H9 (cell line): ENCODE measurements at regions not wholly inside any gene's neighbourhood (a gene's known extent, or its start where the extent isn't known, plus 50 kb on each side); places are given as distances from the start of the nearest gene placed in this dataset.

Source experiments
- DNase-seq: peaks from one replicate; pipeline ENCODE4 v3.0.0-alpha.2; 2017
- H2AFZ ChIP-seq: one replicate; pipeline ENCODE4 v1.6.1; 2013; ENCODE audit warnings: mild to moderate bottlenecking, low read length, control low read depth, moderate library complexity
- H2AK5ac ChIP-seq: 2 replicates; pipeline ENCODE4 v1.6.1; 2013; ENCODE audit warnings: low read length, control low read depth, mixed read lengths; ENCODE audit not compliant: insufficient read length
- H2BK120ac ChIP-seq: one replicate; pipeline ENCODE4 v1.6.1; 2013; ENCODE audit warnings: low read depth, mild to moderate bottlenecking, low read length, control low read depth, inconsistent platforms; ENCODE audit not compliant: poor library complexity, severe bottlenecking
- H2BK12ac ChIP-seq: 2 replicates; pipeline ENCODE4 v1.6.1; 2013; ENCODE audit warnings: low read length, control low read depth, mixed read lengths, low read depth; ENCODE audit not compliant: insufficient read length
- H2BK15ac ChIP-seq: 2 replicates; pipeline ENCODE4 v1.6.1; 2013; ENCODE audit warnings: low read depth, low read length, control low read depth
- H2BK20ac ChIP-seq: one replicate; pipeline ENCODE4 v1.6.1; 2013; ENCODE audit warnings: low read depth, mild to moderate bottlenecking, low read length, control low read depth, inconsistent platforms; ENCODE audit not compliant: poor library complexity, severe bottlenecking
- H2BK5ac ChIP-seq: 2 replicates; pipeline ENCODE4 v1.6.1; 2013; ENCODE audit warnings: low read length, control low read depth, mixed read lengths; ENCODE audit not compliant: insufficient read length
- H3K14ac ChIP-seq: 2 replicates; pipeline ENCODE4 v1.6.1; 2013; ENCODE audit warnings: low read length, control low read depth; ENCODE audit not compliant: insufficient read depth
- H3K18ac ChIP-seq: 2 replicates; pipeline ENCODE4 v1.6.1; 2013; ENCODE audit warnings: low read depth, mild to moderate bottlenecking, mixed read lengths, low read length, control low read depth; ENCODE audit not compliant: insufficient read length
- H3K23ac ChIP-seq: 2 replicates; pipeline ENCODE4 v1.6.1; 2013; ENCODE audit warnings: low read length, control low read depth, mixed read lengths, low read depth; ENCODE audit not compliant: insufficient read length
- H3K23me2 ChIP-seq: 2 replicates; pipeline ENCODE4 v1.6.1; 2013; ENCODE audit warnings: low read depth, mild to moderate bottlenecking, mixed read lengths, low read length, control low read depth; ENCODE audit not compliant: insufficient read length, poor library complexity, severe bottlenecking
- H3K27ac ChIP-seq: 2 replicates; pipeline ENCODE4 v1.5.1; 2013; ENCODE audit warnings: low read length, control low read depth, mixed read lengths, low read depth; ENCODE audit not compliant: insufficient read length
- H3K27me3 ChIP-seq: 2 replicates; pipeline ENCODE4 v1.6.1; 2013; ENCODE audit warnings: low read length, control low read depth, inconsistent platforms; ENCODE audit not compliant: insufficient read depth
- H3K4ac ChIP-seq: 2 replicates; pipeline ENCODE4 v1.6.1; 2013; ENCODE audit warnings: low read depth, mild to moderate bottlenecking, control low read depth, inconsistent platforms, low read length, moderate library complexity
- H3K4me1 ChIP-seq: 2 replicates; pipeline ENCODE4 v1.6.1; 2013; ENCODE audit warnings: low read length, control low read depth, inconsistent platforms; ENCODE audit not compliant: insufficient read depth
- H3K4me2 ChIP-seq: 2 replicates; pipeline ENCODE4 v1.6.1; 2013; ENCODE audit warnings: low read length, control low read depth, mixed read lengths; ENCODE audit not compliant: insufficient read length, insufficient read depth
- H3K56ac ChIP-seq: 2 replicates; pipeline ENCODE4 v1.6.1; 2013; ENCODE audit warnings: low read depth, mild to moderate bottlenecking, mixed read lengths, low read length, control low read depth; ENCODE audit not compliant: insufficient read length
- H3K79me1 ChIP-seq: 2 replicates; pipeline ENCODE4 v1.6.1; 2013; ENCODE audit warnings: low read depth, mild to moderate bottlenecking, moderate library complexity, low read length, control low read depth, inconsistent platforms; ENCODE audit not compliant: insufficient read depth, poor library complexity, severe bottlenecking
- H3K79me2 ChIP-seq: 2 replicates; pipeline ENCODE4 v1.6.1; 2013; ENCODE audit warnings: low read length, control low read depth, inconsistent platforms; ENCODE audit not compliant: insufficient read depth
- H3K9ac ChIP-seq: 2 replicates; pipeline ENCODE4 v1.6.1; 2013; ENCODE audit warnings: low read length, control low read depth, mixed read lengths; ENCODE audit not compliant: insufficient read length; ENCODE audit errors: extremely low read depth
- H3K9me3 ChIP-seq: one replicate; pipeline ENCODE4 v1.6.1; 2013; ENCODE audit warnings: low read depth, low read length, inconsistent platforms; ENCODE audit not compliant: control insufficient read depth
- H3T11ph ChIP-seq: one replicate; pipeline ENCODE4 v1.6.1; 2013; ENCODE audit warnings: mild to moderate bottlenecking, low read length, control low read depth, inconsistent platforms
- H4K20me1 ChIP-seq: one replicate; pipeline ENCODE4 v1.6.1; 2013; ENCODE audit not compliant: control insufficient read depth, insufficient read length, insufficient read depth
- H4K5ac ChIP-seq: 2 replicates; pipeline ENCODE4 v1.6.1; 2013; ENCODE audit warnings: low read depth, mild to moderate bottlenecking, mixed read lengths, low read length, control low read depth; ENCODE audit not compliant: insufficient read length
- H4K8ac ChIP-seq: replicated peaks from 2 replicates; pipeline ENCODE4 v1.6.1; 2013; ENCODE audit warnings: low read length, control low read depth, mixed read lengths, low read depth; ENCODE audit not compliant: insufficient read length
- H4K91ac ChIP-seq: 2 replicates; pipeline ENCODE4 v1.6.1; 2013; ENCODE audit warnings: low read depth, mild to moderate bottlenecking, moderate library complexity, mixed read lengths, low read length, control low read depth; ENCODE audit not compliant: insufficient read length
- H3K27ac Mint-ChIP-seq, 3 experiments: 2 replicates in 2 of 3; 3 replicates in 1 of 3; pipeline ENCODE4 v1.8.0; 2020 to 2021; ENCODE audit warnings: mixed read lengths in 3 of 3, mild to moderate bottlenecking in 1 of 3, moderate library complexity in 1 of 3
- H3K27me3 Mint-ChIP-seq: 2 replicates; pipeline ENCODE4 v1.8.0; 2021; ENCODE audit warnings: low read depth, mild to moderate bottlenecking, moderate library complexity, mixed read lengths
- H3K36me3 Mint-ChIP-seq, 3 experiments: 2 replicates in 2 of 3; 3 replicates in 1 of 3; pipeline ENCODE4 v1.8.0; 2020 to 2021; ENCODE audit warnings: low read depth in 3 of 3, mixed read lengths in 3 of 3; ENCODE audit not compliant: insufficient read depth in 1 of 3
- H3K4me1 Mint-ChIP-seq, 2 experiments: 2 replicates each; pipeline ENCODE4 v1.8.0; 2020; ENCODE audit warnings: mixed read lengths in 2 of 2
- H3K4me3 Mint-ChIP-seq, 2 experiments: 2 replicates in 1 of 2; 3 replicates in 1 of 2; pipeline ENCODE4 v1.8.0; 2020 to 2021; ENCODE audit warnings: mild to moderate bottlenecking in 2 of 2, mixed read lengths in 2 of 2, moderate library complexity in 1 of 2
- H3K9me3 Mint-ChIP-seq, 2 experiments: 2 replicates in 1 of 2; 3 replicates in 1 of 2; pipeline ENCODE4 v1.8.0; 2020; ENCODE audit warnings: mild to moderate bottlenecking in 2 of 2, mixed read lengths in 2 of 2, moderate library complexity in 1 of 2
- CTCF ChIP-seq: fragments of 200-600 bp; sonication (generic); conservative IDR thresholded peaks from 3 replicates; pipeline ENCODE4 v1.8.0; 2021; ENCODE audit warnings: antibody characterized with exemption, mild to moderate bottlenecking

GRCh38 chr4:136424052-136424451 lies 1108.2 kb downstream of the PCDH18 start:
- no peaks in the 10 kb centered on the region for H3K36me3 Mint-ChIP-seq
- no peaks in the 10 kb centered on the region for H3K79me1 ChIP-seq
- H3K9ac ChIP-seq, result no peak overlapping the region
- H3K56ac ChIP-seq, result no peak overlapping the region
- no peak for DNase-seq
- H3K23me2 ChIP-seq, result no peaks in the 10 kb centered on the region
- H4K91ac ChIP-seq, result no peak overlapping the region
- H3K27ac Mint-ChIP-seq, result peak overlapping the region in 1 of 3 experiments; percentile 34; a peak in 1 of 7 replicates
- H2BK12ac ChIP-seq, result no peak overlapping the region
- H3K79me2 ChIP-seq, result no peaks in the 10 kb centered on the region
- H3K14ac ChIP-seq, result no peak overlapping the region
- H3K4me2 ChIP-seq, result no peak overlapping the region
- H4K8ac ChIP-seq, result no peak overlapping the region
- H4K20me1 ChIP-seq, result no peaks in the 10 kb centered on the region
- H3T11ph ChIP-seq, result no peak overlapping the region
- no peak overlapping the region for H3K18ac ChIP-seq
- no peak overlapping the region for H3K4me3 Mint-ChIP-seq
- no peak overlapping the region for H2AK5ac ChIP-seq
- no peak for TF ChIP-seq CTCF
- H3K4me1 ChIP-seq, result no peaks in the 10 kb centered on the region
- H3K27me3 Mint-ChIP-seq, result no peaks in the 10 kb centered on the region
- H3K27me3 ChIP-seq, result no peaks in the 10 kb centered on the region
- no peak overlapping the region for H2AFZ ChIP-seq
- H2BK15ac ChIP-seq, result no peak overlapping the region
- H3K9me3 ChIP-seq, result no peaks in the 10 kb centered on the region
- H4K5ac ChIP-seq, result no peak overlapping the region
- no peak overlapping the region for H2BK120ac ChIP-seq
- H2BK20ac ChIP-seq, result no peak overlapping the region
- H3K4ac ChIP-seq, result no peak overlapping the region
- H3K9me3 Mint-ChIP-seq, result no peaks in the 10 kb centered on the region
- peaks cover 0 to 4% of the 10 kb centered on the region in 2 experiments; a peak in 1 of 4 replicates for H3K4me1 Mint-ChIP-seq
- no peak overlapping the region for H3K27ac ChIP-seq
- H2BK5ac ChIP-seq, result no peak overlapping the region
- H3K23ac ChIP-seq, result no peak overlapping the region
